Endothelial cell of umbilical vein (primary cell): ENCODE measurements at regions not wholly inside any gene's neighbourhood (a gene's known extent, or its start where the extent isn't known, plus 50 kb on each side); places are given as distances from the start of the nearest gene placed in this dataset.

ENCODE experiments used
- BruUV-seq: library from RNA; stranded (reverse); fragments of 400-500 nt; replicated peaks from 2 replicates; lab custom pipeline; 2021; lab: Mats Ljungman, UMichigan
- CTCF ChIA-PET: fragments of 300-600, 350-600 bp; sonication (Branson Sonifier 250); formaldehyde crosslinking; loops from one replicate; lab custom pipeline; 2021; ENCODE audit warnings: antibody characterized with exemption, inconsistent platforms; lab: Charles Lee
- POLR2A ChIA-PET: fragments of 300-600, 350-600 bp; sonication (Branson Sonifier 250); formaldehyde crosslinking; loops from one replicate; lab custom pipeline; 2021; ENCODE audit warnings: antibody characterized with exemption, inconsistent platforms; lab: Charles Lee
- DNase-seq: peaks from one replicate; pipeline ENCODE4 v3.0.0-alpha.2; 2011; ENCODE audit warnings: low read depth, low spot score
- FAIRE-seq: peaks from 2 replicates; lab custom pipeline; 2011; peaks lifted over from hg19 to GRCh38; lab: Jason Lieb, UNC
- H2AFZ ChIP-seq: 2 replicates; pipeline ENCODE4 v1.6.0; 2012; ENCODE audit warnings: low read depth, low read length, control low read depth, inconsistent platforms
- H3K27ac ChIP-seq: 2 replicates; pipeline ENCODE4 v1.5.1; 2011; ENCODE audit warnings: low read depth, mild to moderate bottlenecking, control low read depth, low read length, moderate library complexity; ENCODE audit not compliant: insufficient read depth
- H3K27me3 ChIP-seq, 2 experiments: 2 replicates each; pipeline versions ENCODE4 v1.6.0 to v1.6.1; 2011; ENCODE audit warnings: low read length in 2 of 2, mixed read lengths in 1 of 2; ENCODE audit not compliant: control insufficient read depth in 2 of 2, insufficient read depth in 2 of 2
- H3K36me3 ChIP-seq, 2 experiments: 2 replicates in 1 of 2; 3 replicates in 1 of 2; pipeline ENCODE4 v1.5.1; 2011; ENCODE audit warnings: low read length in 2 of 2, mild to moderate bottlenecking in 1 of 2, moderate library complexity in 1 of 2; ENCODE audit not compliant: control insufficient read depth in 2 of 2, insufficient read depth in 2 of 2; ENCODE audit errors: extremely low read depth in 1 of 2
- H3K4me1 ChIP-seq: 3 replicates; pipeline ENCODE4 v1.5.1; 2011; ENCODE audit warnings: mild to moderate bottlenecking, low read length; ENCODE audit not compliant: control insufficient read depth, insufficient read depth; ENCODE audit errors: extremely low read depth
- H3K4me2 ChIP-seq: 2 replicates; pipeline ENCODE4 v1.6.1; 2011; ENCODE audit warnings: low read length, control low read depth, mixed read lengths; ENCODE audit not compliant: insufficient read depth
- H3K4me3 ChIP-seq, 3 experiments: fragments of 200-600 bp in 1 of 3; sonication (generic), shearing (Covaris generic) in 1 of 3; replicated peaks in 1 of 3; 2 replicates each; pipeline ENCODE4 v1.5.1; 2011 to 2016; ENCODE audit warnings: control low read depth in 3 of 3, low read length in 3 of 3, mild to moderate bottlenecking in 2 of 3, inconsistent platforms in 1 of 3, low read depth in 1 of 3, moderate library complexity in 1 of 3; ENCODE audit not compliant: insufficient read depth in 1 of 3
- H3K79me2 ChIP-seq: 2 replicates; pipeline ENCODE4 v1.6.0; 2012; ENCODE audit warnings: low read length, inconsistent platforms; ENCODE audit not compliant: control insufficient read depth, insufficient read depth
- H3K9ac ChIP-seq: replicated peaks from 2 replicates; pipeline ENCODE3; 2011; ENCODE audit warnings: low read length, control low read depth; ENCODE audit not compliant: insufficient read depth; ENCODE audit errors: extremely low read depth
- H3K9me1 ChIP-seq: replicated peaks from 3 replicates; pipeline ENCODE4 v1.6.0; 2011; ENCODE audit warnings: mild to moderate bottlenecking, low read length; ENCODE audit not compliant: control insufficient read depth, insufficient read depth; ENCODE audit errors: extremely low read depth
- H3K9me3 ChIP-seq: replicated peaks from 2 replicates; pipeline ENCODE4 v1.5.1; 2012; ENCODE audit warnings: low read length, inconsistent platforms; ENCODE audit not compliant: control insufficient read depth, insufficient read depth
- H4K20me1 ChIP-seq: replicated peaks from 2 replicates; pipeline ENCODE3; 2011; ENCODE audit warnings: mild to moderate bottlenecking, low read length; ENCODE audit not compliant: control insufficient read depth, insufficient read depth; ENCODE audit errors: extremely low read depth
- CTCF ChIP-seq, 2 donors: IDR thresholded peaks; 1 replicate in 1 of 2; 2 replicates in 1 of 2; pipeline ENCODE4 v1.5.1; 2011; ENCODE audit warnings: low read length in 2 of 2, mild to moderate bottlenecking in 2 of 2, moderate library complexity in 2 of 2, control low read depth in 1 of 2, inconsistent platforms in 1 of 2, low read depth in 1 of 2; ENCODE audit not compliant: insufficient read depth in 1 of 2; ENCODE audit errors: extremely low read depth in 1 of 2
- EZH2 ChIP-seq: IDR thresholded peaks from 2 replicates; pipeline ENCODE4 v1.6.1; 2012; ENCODE audit warnings: borderline replicate concordance, low read depth, mild to moderate bottlenecking, moderate library complexity, low read length, inconsistent platforms; ENCODE audit not compliant: severe bottlenecking
- FOS ChIP-seq: IDR thresholded peaks from 2 replicates; pipeline ENCODE4 v1.6.1; 2011; ENCODE audit warnings: mild to moderate bottlenecking, low read length, moderate library complexity, borderline replicate concordance; ENCODE audit not compliant: insufficient read depth
- GATA2 ChIP-seq: IDR thresholded peaks from 2 replicates; pipeline ENCODE4 v1.7.0; 2011; ENCODE audit warnings: low read depth, mild to moderate bottlenecking, moderate library complexity, mixed read lengths, low read length; ENCODE audit not compliant: insufficient read length, insufficient read depth
- JUN ChIP-seq: IDR thresholded peaks from 2 replicates; pipeline ENCODE4 v1.6.1; 2011; ENCODE audit warnings: borderline replicate concordance, low read depth; ENCODE audit not compliant: insufficient read length, insufficient read depth
- MAX ChIP-seq: IDR thresholded peaks from 2 replicates; pipeline ENCODE4 v1.6.1; 2011; ENCODE audit not compliant: insufficient read depth, insufficient read length
- MYC ChIP-seq: IDR thresholded peaks from one replicate; pipeline ENCODE4 v1.6.1; 2011; ENCODE audit warnings: mild to moderate bottlenecking, low read depth, low read length
- POLR2A ChIP-seq: IDR thresholded peaks from 2 replicates; pipeline ENCODE4 v1.6.1; 2012; ENCODE audit warnings: low read depth, mild to moderate bottlenecking, control low read depth, low read length
- POLR2AphosphoS5 ChIP-seq: IDR thresholded peaks from 2 replicates; pipeline ENCODE4 v1.6.1; 2012; ENCODE audit warnings: low read depth, mild to moderate bottlenecking, control low read depth, low read length, moderate library complexity; ENCODE audit not compliant: insufficient read depth
- dilution Hi-C: fragments of 300-500 bp; cut with MboI; formaldehyde crosslinking; loops from one replicate; pipeline ENCODE4 v1.15.0; 2019; ENCODE audit warnings: low sequenced_read_pairs; ENCODE audit not compliant: extremely low pct_ligation_motif_present
- intact Hi-C: fragments of 100-400 bp; cut with micrococcal nuclease; formaldehyde crosslinking; loops from one replicate; pipeline ENCODE4 v1.10.0; 2022

- no peak for DNase-seq
- FAIRE-seq, result no peak
- no peaks in the 10 kb centered on the region for H3K79me2 ChIP-seq
- dilution Hi-C loops (no loop called here), intact Hi-C loops (no loop called here)
- no peaks in the 10 kb centered on the region for H3K9me3 ChIP-seq
- H4K20me1 ChIP-seq, result no peaks in the 10 kb centered on the region
- no peaks in the 10 kb centered on the region for H3K9me1 ChIP-seq
- ChIA-PET POLR2A (no interaction called here), CTCF (no interaction called here)
- H3K27ac ChIP-seq, result no peak overlapping the region
- no peak overlapping the region for H3K4me3 ChIP-seq
- H3K27me3 ChIP-seq, result no peaks in the 10 kb centered on the region
- H3K4me1 ChIP-seq, result no peaks in the 10 kb centered on the region
- TF ChIP-seq GATA2 (no peak), MAX (no peak), POLR2A (no peak), CTCF (IDR thresholded peaks at IDR 0.05; ENCODE audit: extremely low read depth in 1 of 2, insufficient read depth in 1 of 2, low read depth in 1 of 2, low read length in 2 of 2) (no peak), FOS (no peak), MYC (no peak), EZH2 (no peak), POLR2AphosphoS5 (no peak), JUN (no peak)
- H3K4me2 ChIP-seq, result no peak overlapping the region
- BruUV-seq, result no TSS peak
- no peak overlapping the region for H2AFZ ChIP-seq
- no peaks in the 10 kb centered on the region for H3K36me3 ChIP-seq
- no peak overlapping the region for H3K9ac ChIP-seq
Observed at GRCh38 chr22:48926136-48926535, 901.5 kb downstream of the BRD1 start.
